Dendritic cell treated with granulocyte-macrophage colony-stimulating factor and Interleukin-4, amounts not matched to agents 40 ng/mL and 50 ng/mL, for 4 days (primary cell): ENCODE measurements at regions not wholly inside any gene's neighbourhood (a gene's known extent, or its start where the extent isn't known, plus 50 kb on each side); places are given as distances from the start of the nearest gene placed in this dataset.

Experiments
- H3K27ac Mint-ChIP-seq: one replicate; pipeline ENCODE4 v1.8.0; 2022; ENCODE audit warnings: mild to moderate bottlenecking, mixed read lengths
- H3K27me3 Mint-ChIP-seq: one replicate; pipeline ENCODE4 v1.8.0; 2022; ENCODE audit warnings: mild to moderate bottlenecking, mixed read lengths
- H3K36me3 Mint-ChIP-seq: one replicate; pipeline ENCODE4 v1.8.0; 2022; ENCODE audit warnings: low read depth, mixed read lengths
- H3K4me1 Mint-ChIP-seq: one replicate; pipeline ENCODE4 v1.8.0; 2022; ENCODE audit warnings: low read depth, mixed read lengths
- H3K4me3 Mint-ChIP-seq: one replicate; pipeline ENCODE4 v1.8.0; 2022; ENCODE audit warnings: mild to moderate bottlenecking, moderate library complexity, mixed read lengths
- H3K9me3 Mint-ChIP-seq: one replicate; pipeline ENCODE4 v1.8.0; 2022; ENCODE audit warnings: mixed read lengths
- intact Hi-C: fragments of 100-400 bp; cut with micrococcal nuclease; formaldehyde crosslinking; loops from one replicate; pipeline ENCODE4 v1.15.0; 2022

DNA sequence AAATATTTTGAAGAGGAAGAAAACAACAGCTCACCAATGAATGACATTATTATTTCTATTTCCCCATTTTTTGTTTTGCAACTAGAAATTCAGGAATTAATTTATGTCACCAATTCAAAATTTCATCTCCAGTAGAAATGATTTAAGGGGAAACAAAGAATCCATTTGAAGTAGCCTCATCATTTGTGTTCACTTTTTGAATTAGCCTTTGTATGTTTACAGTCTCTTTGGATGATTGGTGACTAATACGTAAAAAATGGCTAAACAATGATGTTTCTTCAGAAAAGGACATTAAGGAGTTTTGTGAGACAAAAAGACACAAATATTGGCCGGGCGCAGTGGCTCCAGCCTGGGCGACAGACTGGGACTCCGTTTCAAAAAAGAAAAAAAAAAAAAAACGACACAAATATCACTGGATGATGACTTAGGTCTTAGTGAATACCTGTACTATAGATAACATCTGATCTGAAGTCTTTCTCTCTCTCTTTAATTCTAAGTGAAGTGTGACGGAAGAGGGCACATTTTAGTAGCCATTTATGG, 313.2 kb downstream of the PIK3C3 start:
- intact Hi-C loops, result no loop called here
- H3K9me3 Mint-ChIP-seq, result no peaks in the 10 kb centered on the region
- no peaks in the 10 kb centered on the region for H3K27me3 Mint-ChIP-seq

GRCh38 chr18:42268798-42269197, 313.8 kb downstream of the PIK3C3 start:
- intact Hi-C loops, result no loop called here

More for the DNA sequence above, 313.2 kb downstream of the PIK3C3 start:
- Mint-ChIP-seq H3K4me3 (no peak overlapping the region), H3K4me1 (no peaks in the 10 kb centered on the region), H3K36me3 (no peaks in the 10 kb centered on the region), H3K27ac (no peak overlapping the region)

DNA sequence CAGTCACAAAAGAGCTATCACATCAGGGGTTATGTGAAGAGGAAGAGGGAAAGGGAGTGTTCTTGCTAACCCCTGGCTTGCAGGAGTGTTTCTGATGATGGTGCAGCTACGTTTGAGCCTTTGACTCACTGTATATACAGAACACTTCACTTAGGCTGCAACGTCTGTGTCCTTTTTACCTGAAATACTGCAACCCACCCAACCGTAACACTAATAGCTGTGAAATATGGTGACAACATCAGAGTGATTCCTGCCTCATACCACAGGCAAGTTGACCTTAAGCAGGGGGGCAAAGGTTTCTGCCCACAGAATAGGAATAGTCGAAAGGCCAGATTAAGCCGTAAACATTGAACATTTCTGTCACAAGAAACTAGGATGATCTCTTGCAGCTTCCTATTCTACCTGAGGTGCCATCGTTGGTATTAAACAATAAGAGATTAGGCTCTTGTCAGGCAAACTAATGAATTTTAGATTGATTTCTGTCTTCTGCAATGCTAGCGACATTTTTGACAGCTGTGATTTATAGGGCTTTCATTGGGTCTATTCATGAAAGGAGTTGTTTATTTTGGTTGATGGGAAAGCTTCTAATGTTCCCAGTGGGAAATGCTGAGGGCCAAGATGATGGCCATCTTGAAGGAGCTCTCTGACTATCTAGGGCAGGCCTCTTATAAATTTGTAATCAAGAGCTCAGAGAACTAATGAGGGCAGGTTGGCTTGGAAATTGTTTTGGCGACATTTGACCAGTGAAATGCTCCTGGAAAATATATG, 316.8 kb downstream of the PIK3C3 start:
- Mint-ChIP-seq H3K4me1 (no peaks in the 10 kb centered on the region), H3K27me3 (no peaks in the 10 kb centered on the region), H3K27ac (no peak overlapping the region), H3K9me3 (no peaks in the 10 kb centered on the region), H3K4me3 (no peak overlapping the region), H3K36me3 (no peaks in the 10 kb centered on the region)
- intact Hi-C loops, result loop anchor here (10.0 kb wide), 1 partner anchor 157 kb away; no protein-coding TSS in a partner anchor

More at GRCh38 chr18:42268798-42269197, 313.8 kb downstream of the PIK3C3 start:
- Mint-ChIP-seq H3K4me3 (no peak overlapping the region), H3K9me3 (no peaks in the 10 kb centered on the region), H3K4me1 (no peaks in the 10 kb centered on the region), H3K27ac (no peak overlapping the region), H3K36me3 (no peaks in the 10 kb centered on the region), H3K27me3 (no peaks in the 10 kb centered on the region)

DNA sequence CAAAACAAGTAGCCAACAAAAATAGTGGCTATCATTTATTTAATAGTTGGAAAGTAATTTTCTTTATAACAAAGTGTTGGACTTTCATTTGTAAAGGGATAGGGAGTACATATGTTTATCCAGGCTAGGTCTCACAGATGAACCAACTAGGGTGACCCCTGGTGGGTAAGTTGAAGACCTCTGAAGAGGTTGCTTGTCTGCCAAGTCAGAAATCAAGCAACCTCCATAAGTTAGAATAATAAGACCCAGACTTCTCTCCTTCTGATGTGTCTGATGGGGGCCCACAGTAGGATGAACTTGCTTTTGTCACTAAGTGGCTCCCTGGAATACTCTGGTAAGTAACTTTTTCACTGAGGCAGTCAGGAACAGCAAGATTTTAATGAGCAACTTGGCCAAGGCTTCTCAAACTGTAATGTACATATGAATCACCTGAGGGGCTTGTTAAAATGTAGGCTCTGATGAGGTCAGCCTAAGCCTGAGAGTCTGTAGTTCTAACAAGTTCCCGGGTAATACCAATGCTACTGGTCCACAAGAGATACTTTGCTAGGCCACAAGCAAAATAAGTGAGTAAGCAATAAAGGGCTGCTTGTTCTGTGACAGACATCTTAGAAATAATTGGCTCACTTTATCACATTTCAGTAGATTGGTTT, 319.6 kb downstream of the PIK3C3 start:
- no peaks in the 10 kb centered on the region for H3K4me1 Mint-ChIP-seq
- no peaks in the 10 kb centered on the region for H3K9me3 Mint-ChIP-seq
- no peaks in the 10 kb centered on the region for H3K36me3 Mint-ChIP-seq
- intact Hi-C loops, result loop anchor here (10.0 kb wide), 1 partner anchor 160 kb away; no protein-coding TSS in a partner anchor
- H3K27ac Mint-ChIP-seq, result no peak overlapping the region
- H3K4me3 Mint-ChIP-seq, result no peak overlapping the region
- H3K27me3 Mint-ChIP-seq, result no peaks in the 10 kb centered on the region

- intact Hi-C loops, result loop anchor here (10.0 kb wide), 1 partner anchor 160 kb away; no protein-coding TSS in a partner anchor
- H3K27ac Mint-ChIP-seq, result no peak overlapping the region
Observed at GRCh38 chr18:42275138-42275535, 320.1 kb downstream of the PIK3C3 start.

GRCh38 chr18:42275949-42276730, 321.1 kb downstream of the PIK3C3 start:
- intact Hi-C loops, result loop anchor here (10.0 kb wide), 1 partner anchor 161 kb away; no protein-coding TSS in a partner anchor
- no peak overlapping the region for H3K27ac Mint-ChIP-seq
- no peaks in the 10 kb centered on the region for H3K36me3 Mint-ChIP-seq
- H3K27me3 Mint-ChIP-seq, result no peaks in the 10 kb centered on the region
- H3K9me3 Mint-ChIP-seq, result no peaks in the 10 kb centered on the region
- no peaks in the 10 kb centered on the region for H3K4me1 Mint-ChIP-seq
- H3K4me3 Mint-ChIP-seq, result no peak overlapping the region

More at GRCh38 chr18:42275138-42275535, 320.1 kb downstream of the PIK3C3 start:
- Mint-ChIP-seq H3K27me3 (no peaks in the 10 kb centered on the region), H3K36me3 (no peaks in the 10 kb centered on the region), H3K4me3 (no peak overlapping the region), H3K9me3 (no peaks in the 10 kb centered on the region), H3K4me1 (no peaks in the 10 kb centered on the region)

- H3K27me3 Mint-ChIP-seq, result no peaks in the 10 kb centered on the region
- intact Hi-C loops, result no loop called here
- H3K27ac Mint-ChIP-seq, result no peak overlapping the region
- no peak overlapping the region for H3K4me3 Mint-ChIP-seq
- no peaks in the 10 kb centered on the region for H3K36me3 Mint-ChIP-seq
- H3K4me1 Mint-ChIP-seq, result no peaks in the 10 kb centered on the region
- no peaks in the 10 kb centered on the region for H3K9me3 Mint-ChIP-seq
Observed at GRCh38 chr18:42281124-42281523, 326.1 kb downstream of the PIK3C3 start.

DNA sequence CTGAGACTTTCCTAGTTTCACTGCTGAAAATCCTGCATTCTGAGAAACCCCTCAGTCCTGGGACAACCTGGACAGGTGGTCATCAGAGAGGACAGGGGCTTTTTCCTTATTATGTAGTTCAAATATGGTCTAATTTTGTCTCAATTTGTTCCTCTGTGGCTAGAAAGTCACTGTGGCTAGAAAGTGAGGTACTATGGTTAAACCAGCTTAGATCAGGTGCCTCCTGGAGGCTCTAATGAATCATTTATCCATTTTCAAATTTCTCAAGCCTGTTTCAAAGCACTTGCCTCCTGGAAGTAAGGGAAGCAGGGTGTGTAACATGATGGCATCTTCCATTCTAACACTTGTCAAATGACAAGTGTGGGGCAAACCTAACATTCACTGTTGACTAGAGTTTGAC, 326.8 kb downstream of the PIK3C3 start:
- Mint-ChIP-seq H3K9me3 (no peaks in the 10 kb centered on the region), H3K36me3 (no peaks in the 10 kb centered on the region), H3K4me1 (no peaks in the 10 kb centered on the region), H3K4me3 (no peak overlapping the region), H3K27me3 (no peaks in the 10 kb centered on the region), H3K27ac (no peak overlapping the region)
- intact Hi-C loops, result no loop called here

GRCh38 chr18:42287047-42287446, 332.0 kb downstream of the PIK3C3 start:
- no peak overlapping the region for H3K4me3 Mint-ChIP-seq
- H3K9me3 Mint-ChIP-seq, result no peaks in the 10 kb centered on the region
- H3K4me1 Mint-ChIP-seq, result no peaks in the 10 kb centered on the region
- H3K27ac Mint-ChIP-seq, result no peak overlapping the region
- intact Hi-C loops, result no loop called here
- no peaks in the 10 kb centered on the region for H3K36me3 Mint-ChIP-seq
- H3K27me3 Mint-ChIP-seq, result no peaks in the 10 kb centered on the region

DNA sequence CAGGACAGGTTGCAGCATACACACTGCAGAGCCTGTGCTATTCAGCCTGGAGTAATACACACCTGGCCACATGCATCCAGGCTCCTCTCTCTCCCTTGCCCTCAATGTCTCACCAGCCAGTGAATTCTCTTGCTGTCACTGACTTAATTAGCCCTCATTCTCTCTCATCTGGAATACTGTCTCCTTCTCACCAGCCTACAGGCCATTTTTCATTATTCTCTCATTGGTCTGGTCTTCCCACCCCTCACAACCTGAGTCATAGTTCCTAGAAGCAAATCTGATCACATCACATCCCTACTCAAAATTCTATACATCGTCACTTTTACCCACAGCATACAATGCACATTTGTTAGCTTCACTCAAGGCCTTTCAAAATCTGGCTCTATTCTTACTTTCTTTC, 333.1 kb downstream of the PIK3C3 start:
- no peaks in the 10 kb centered on the region for H3K4me1 Mint-ChIP-seq
- no peaks in the 10 kb centered on the region for H3K27me3 Mint-ChIP-seq
- H3K36me3 Mint-ChIP-seq, result no peaks in the 10 kb centered on the region
- H3K27ac Mint-ChIP-seq, result no peak overlapping the region
- H3K4me3 Mint-ChIP-seq, result no peak overlapping the region
- intact Hi-C loops, result no loop called here
- H3K9me3 Mint-ChIP-seq, result no peaks in the 10 kb centered on the region

DNA sequence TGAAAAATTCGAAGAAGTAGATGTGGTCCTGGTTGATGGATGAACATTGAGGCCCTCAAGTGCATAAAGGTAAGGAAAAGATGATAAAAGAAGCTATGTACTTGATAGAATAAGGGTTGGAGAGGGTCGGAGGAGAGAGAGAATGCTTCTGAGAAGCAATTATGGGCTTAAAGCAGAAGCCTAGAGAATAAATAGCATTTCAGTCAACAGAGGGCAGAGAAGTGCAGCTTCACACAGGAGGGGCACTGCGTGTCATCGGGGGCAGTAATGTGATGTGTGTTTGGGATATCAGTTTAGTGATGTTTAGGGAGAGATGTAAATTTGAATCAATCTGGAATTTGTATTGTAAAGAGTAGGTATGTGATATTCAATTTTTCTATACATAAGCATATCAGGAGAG, 334.5 kb downstream of the PIK3C3 start:
- no peak overlapping the region for H3K4me3 Mint-ChIP-seq
- intact Hi-C loops, result no loop called here
- H3K27me3 Mint-ChIP-seq, result no peaks in the 10 kb centered on the region
- no peaks in the 10 kb centered on the region for H3K9me3 Mint-ChIP-seq
- H3K4me1 Mint-ChIP-seq, result no peaks in the 10 kb centered on the region
- H3K27ac Mint-ChIP-seq, result no peak overlapping the region
- no peaks in the 10 kb centered on the region for H3K36me3 Mint-ChIP-seq

DNA sequence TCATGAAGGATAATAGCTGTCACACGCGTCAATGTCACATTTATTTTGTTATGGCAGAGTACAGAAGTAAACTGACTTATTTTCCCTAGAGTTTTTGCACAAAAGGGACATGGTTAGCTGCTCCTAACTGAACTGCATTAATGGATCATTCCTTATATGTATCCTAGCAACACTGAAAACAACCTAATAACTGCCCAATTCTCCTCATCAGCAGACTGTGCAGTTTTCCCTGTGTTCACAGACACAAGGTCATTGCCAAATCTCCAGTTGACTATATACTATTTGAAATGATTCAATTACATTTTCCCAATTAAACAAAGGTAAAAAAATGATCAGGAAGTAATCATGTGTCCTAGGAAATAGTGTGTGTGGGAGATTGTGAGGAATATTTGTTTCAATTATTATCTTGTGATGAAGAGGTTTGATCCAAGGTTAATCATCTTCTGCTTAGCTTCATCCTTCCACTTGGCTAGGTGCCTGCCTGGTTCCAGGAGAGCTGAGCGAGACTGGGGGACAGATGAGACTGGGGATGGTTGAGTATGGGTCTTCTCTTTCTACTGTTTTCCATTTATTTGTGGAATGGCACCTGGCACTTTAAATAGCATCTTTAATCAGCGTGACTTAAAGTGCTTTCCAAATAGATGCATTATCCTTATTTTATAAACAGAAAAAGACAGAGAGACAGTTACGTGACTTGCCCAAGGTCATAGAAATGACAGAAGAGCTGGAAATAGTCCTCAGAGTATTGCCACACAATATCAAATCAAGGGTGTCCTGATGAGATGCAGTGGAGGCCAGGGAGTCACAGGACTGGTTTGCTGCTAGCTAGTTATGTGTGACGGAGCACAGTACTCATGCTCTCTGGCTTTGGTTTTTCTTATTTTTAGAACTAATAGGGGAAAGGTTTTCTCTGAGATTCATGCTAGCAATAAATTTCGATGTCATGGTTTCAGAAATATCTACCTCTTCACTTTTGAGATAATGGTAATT, 335.6 kb downstream of the PIK3C3 start:
- Mint-ChIP-seq H3K27ac (no peak overlapping the region), H3K4me3 (no peak overlapping the region), H3K27me3 (no peaks in the 10 kb centered on the region), H3K9me3 (no peaks in the 10 kb centered on the region), H3K36me3 (no peaks in the 10 kb centered on the region), H3K4me1 (no peaks in the 10 kb centered on the region)
- intact Hi-C loops, result no loop called here

GRCh38 chr18:42292654-42293053, 337.6 kb downstream of the PIK3C3 start:
- intact Hi-C loops, result no loop called here
- Mint-ChIP-seq H3K27me3 (no peaks in the 10 kb centered on the region), H3K4me1 (no peaks in the 10 kb centered on the region), H3K4me3 (no peak overlapping the region), H3K36me3 (no peaks in the 10 kb centered on the region), H3K9me3 (no peaks in the 10 kb centered on the region), H3K27ac (no peak overlapping the region)
